Transverse colon (tissue), 4 donors: ENCODE measurements at regions not wholly inside any gene's neighbourhood (a gene's known extent, or its start where the extent isn't known, plus 50 kb on each side); places are given as distances from the start of the nearest gene placed in this dataset.
"Not testable (repeated sequence)": the region's sequence is repeated elsewhere in the genome, so short reads cannot be mapped to it uniquely, and the experiment has no call there.

Experiments
- DNase-seq: peaks from one replicate; pipeline ENCODE4 v3.0.0-alpha.2; 2019
- H3K27ac ChIP-seq, 4 donors: fragments of 200-600 bp; sonication (generic); 2 replicates each; pipeline ENCODE4 v1.5.1; 2016 to 2018; ENCODE audit warnings: inconsistent platforms in 4 of 4
- H3K27me3 ChIP-seq: fragments of 200-600 bp; sonication (generic); 2 replicates; pipeline ENCODE4 v1.5.1; 2017; ENCODE audit warnings: inconsistent platforms
- H3K36me3 ChIP-seq, 4 donors: fragments of 200-600 bp; sonication (generic); 2 replicates each; pipeline ENCODE4 v1.5.1; 2017 to 2019; ENCODE audit warnings: inconsistent platforms in 4 of 4
- H3K4me1 ChIP-seq, 4 donors: fragments of 200-600 bp; sonication (generic); 2 replicates each; pipeline ENCODE4 v1.5.1; 2017 to 2020; ENCODE audit warnings: inconsistent platforms in 4 of 4
- H3K4me3 ChIP-seq, 4 donors: fragments of 200-600 bp; sonication (generic); 1 replicate in 1 of 4; 2 replicates in 3 of 4; pipeline versions ENCODE4 v1.5.1 to v1.6.1; 2017 to 2019; ENCODE audit warnings: inconsistent platforms in 4 of 4
- H3K9me3 ChIP-seq, 2 donors: fragments of 200-600 bp; sonication (generic); 2 replicates each; pipeline ENCODE4 v1.5.1; 2017 to 2019; ENCODE audit warnings: inconsistent platforms in 2 of 2
- CTCF ChIP-seq, 5 experiments: fragments of 200-600 bp in 3 of 5; fragments of 450-650 bp in 2 of 5; sonication (generic) in 3 of 5; IDR thresholded peaks; 1 replicate in 2 of 5; 2 replicates in 3 of 5; pipeline ENCODE4 v1.5.1; 2016 to 2017; ENCODE audit warnings: antibody characterized with exemption in 5 of 5, inconsistent platforms in 3 of 5, mild to moderate bottlenecking in 2 of 5, moderate library complexity in 1 of 5
- EP300 ChIP-seq: sonication (generic); formaldehyde crosslinking; IDR thresholded peaks from one replicate; pipeline ENCODE4 v1.6.1; 2017; ENCODE audit warnings: antibody characterized with exemption, low read depth
- POLR2A ChIP-seq: fragments of 450-650 bp; IDR thresholded peaks from one replicate; pipeline ENCODE4 v1.6.1; 2016; ENCODE audit warnings: antibody characterized with exemption, mild to moderate bottlenecking, moderate library complexity
- POLR2AphosphoS5 ChIP-seq, 3 donors: sonication (generic); formaldehyde crosslinking; IDR thresholded peaks; one replicate each; pipeline ENCODE4 v1.6.1; 2016; ENCODE audit warnings: antibody characterized with exemption in 3 of 3
- WGBS, 2 donors: methylation state at CpG; one replicate each; pipeline ENCODE4 v1.1.5; 2018; ENCODE audit warnings: low coverage in 1 of 2; 5-methylcytosine and 5-hydroxymethylcytosine counted together
- in situ Hi-C, 4 donors: fragments of 200-750 bp; cut with MboI; loops; one replicate each; pipeline versions ENCODE4 v1.15.0 to v1.15.1; 2017; ENCODE audit warnings: low sequenced_read_pairs in 3 of 4, low pct_ligation_motif_present in 1 of 4, low pct_unique_long_range_greater_than_20kb in 1 of 4
- intact Hi-C: fragments of 100-400 bp; cut with DNase I; formaldehyde crosslinking; loops from one replicate; pipeline ENCODE4 v1.15.1; 2023; ENCODE audit warnings: low total_unique reads

GRCh38 chr11:86877503-86877902 is 77.2 kb downstream of the PRSS23 start:
- H3K4me1 ChIP-seq, result no peaks in the 10 kb centered on the region
- H3K36me3 ChIP-seq, result no peaks in the 10 kb centered on the region
- no peak overlapping the region for H3K4me3 ChIP-seq
- H3K9me3 ChIP-seq, result no peaks in the 10 kb centered on the region
- no peaks in the 10 kb centered on the region for H3K27me3 ChIP-seq
- no peak for DNase-seq
- no peak for TF ChIP-seq POLR2A
- TF ChIP-seq EP300, result no peak
- TF ChIP-seq POLR2AphosphoS5 (IDR thresholded peaks at IDR 0.05), result no peak
- no peak for TF ChIP-seq CTCF (IDR thresholded peaks at IDR 0.05)
- in situ Hi-C loops (loop anchor here in 1 of 4 donors (10.0 kb wide), 1 partner anchor 57 kb away; no protein-coding TSS in a partner anchor), intact Hi-C loops (no loop called here)
- H3K27ac ChIP-seq, result no peak overlapping the region

- H3K27me3 ChIP-seq, H3K4me1 ChIP-seq, H3K9me3 ChIP-seq, DNase-seq, H3K4me3 ChIP-seq, intact Hi-C loops, H3K36me3 ChIP-seq, H3K27ac ChIP-seq: not testable (repeated sequence)
- in situ Hi-C loops, result loop anchor here in 1 of 4 donors (10.0 kb wide), 1 partner anchor 56 kb away; no protein-coding TSS in a partner anchor
- 100% methylated on average over 7 of the region's 26 CpGs; no CpG with 5 or more reads in 1 of the 2 donors for WGBS, 2 donors
Observed at GRCh38 chr11:86879241-86879640, 76.0 kb downstream of the FZD4 start.

DNA sequence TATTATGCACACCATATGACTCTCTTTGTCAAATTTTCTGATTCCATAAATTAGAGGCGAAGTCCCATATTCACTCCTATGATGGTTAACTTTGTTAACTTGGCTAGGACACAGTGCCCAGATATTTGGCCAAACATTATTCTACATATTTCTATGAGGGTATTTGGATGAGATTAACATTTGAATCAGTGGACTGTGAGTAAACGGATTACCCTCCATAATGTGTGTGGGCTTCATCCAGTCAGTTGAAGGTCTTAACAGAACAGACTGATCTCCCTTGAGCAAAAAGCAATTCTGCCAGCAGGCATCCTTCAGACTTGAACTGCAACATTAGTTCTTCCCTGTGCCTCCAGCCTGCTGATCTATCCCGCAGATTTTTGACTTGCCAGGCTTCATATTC is 69.9 kb downstream of the FZD4 start:
- no peak overlapping the region for H3K27ac ChIP-seq
- H3K27me3 ChIP-seq, result no peaks in the 10 kb centered on the region
- DNase-seq, result no peak
- H3K36me3 ChIP-seq, result no peaks in the 10 kb centered on the region
- no peaks in the 10 kb centered on the region for H3K4me1 ChIP-seq
- 85 to 92% methylated on average over 3 of the region's 3 CpGs for WGBS, 2 donors
- TF ChIP-seq POLR2AphosphoS5 (IDR thresholded peaks at IDR 0.05) (no peak), EP300 (no peak), POLR2A (no peak), CTCF (IDR thresholded peaks at IDR 0.05) (no peak)
- intact Hi-C loops, result no loop called here
- H3K9me3 ChIP-seq, result no peaks in the 10 kb centered on the region
- in situ Hi-C loops, result no loop called here
- H3K4me3 ChIP-seq, result no peak overlapping the region

DNA sequence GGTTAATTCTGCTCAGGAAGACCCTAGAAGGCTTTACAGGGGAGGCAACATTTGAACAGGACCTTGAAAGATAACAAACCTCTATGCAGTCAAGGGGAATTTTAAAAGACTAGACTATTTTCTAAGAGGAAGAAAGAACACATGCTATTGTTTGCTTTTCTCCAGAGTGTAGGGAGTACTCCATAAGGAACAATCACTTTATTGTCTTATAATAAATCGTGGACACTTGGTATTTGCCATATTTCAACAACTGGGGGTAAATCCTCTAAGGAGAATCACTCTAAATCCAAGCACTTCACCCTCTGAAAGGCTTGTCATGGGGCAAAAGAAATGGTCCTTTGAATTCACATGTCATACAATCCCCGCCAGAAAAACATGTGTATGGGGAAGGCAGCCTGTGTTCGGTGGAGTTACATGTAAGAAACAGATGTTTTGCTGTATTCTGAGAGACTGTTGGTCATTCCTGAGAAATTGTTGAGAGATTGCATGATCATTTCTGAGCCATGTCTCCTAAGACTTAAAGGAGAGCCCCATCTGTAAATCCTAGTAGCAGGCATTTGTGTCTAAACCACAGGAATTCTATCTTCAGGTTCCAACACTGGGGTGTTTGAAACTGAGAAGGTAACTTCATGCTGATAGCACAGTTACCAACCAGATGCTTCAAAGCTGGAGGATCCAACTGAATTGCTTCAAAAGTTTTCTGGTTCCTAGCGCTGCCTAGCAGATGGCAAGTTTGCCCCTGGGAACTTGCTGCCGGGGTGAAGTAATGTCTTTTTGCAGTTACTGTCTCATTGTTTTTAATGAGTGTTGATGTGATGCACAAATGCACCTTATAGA is 66.8 kb downstream of the FZD4 start:
- intact Hi-C loops (no loop called here), in situ Hi-C loops (no loop called here)
- H3K27ac ChIP-seq, result no peak overlapping the region
- H3K4me3 ChIP-seq, result no peak overlapping the region
- no peaks in the 10 kb centered on the region for H3K36me3 ChIP-seq
- TF ChIP-seq CTCF (IDR thresholded peaks at IDR 0.05), result no peak
- no peak for TF ChIP-seq EP300
- no peak for TF ChIP-seq POLR2AphosphoS5 (IDR thresholded peaks at IDR 0.05)
- TF ChIP-seq POLR2A, result no peak
- 60 to 78% methylated on average over 1 to 5 of the region's 5 CpGs for WGBS, 2 donors
- H3K27me3 ChIP-seq, result no peaks in the 10 kb centered on the region
- H3K9me3 ChIP-seq, result no peaks in the 10 kb centered on the region
- no peaks in the 10 kb centered on the region for H3K4me1 ChIP-seq
- no peak for DNase-seq

- 46 to 57% methylated on average over 1 of the region's 1 CpG for WGBS, 2 donors
- H3K27ac ChIP-seq, result no peak overlapping the region
- H3K4me1 ChIP-seq, result no peaks in the 10 kb centered on the region
- DNase-seq, result no peak
- TF ChIP-seq EP300 (no peak), POLR2A (no peak), POLR2AphosphoS5 (IDR thresholded peaks at IDR 0.05) (no peak), CTCF (IDR thresholded peaks at IDR 0.05) (no peak)
- intact Hi-C loops, result no loop called here
- in situ Hi-C loops, result no loop called here
- no peak overlapping the region for H3K4me3 ChIP-seq
- no peaks in the 10 kb centered on the region for H3K9me3 ChIP-seq
- H3K27me3 ChIP-seq, result no peaks in the 10 kb centered on the region
- no peaks in the 10 kb centered on the region for H3K36me3 ChIP-seq
Observed at GRCh38 chr11:86889001-86889341, 66.2 kb downstream of the FZD4 start.
